Cardiac muscle cell (in vitro differentiated cells and primary cell): ENCODE measurements at regions not wholly inside any gene's neighbourhood (a gene's known extent, or its start where the extent isn't known, plus 50 kb on each side); places are given as distances from the start of the nearest gene placed in this dataset.
"Not testable (repeated sequence)": the region's sequence is repeated elsewhere in the genome, so short reads cannot be mapped to it uniquely, and the experiment has no call there.

Experiments used
- DNase-seq, 2 donors: peaks; one replicate each; pipeline versions ENCODE4 v3.0.0 to v3.0.0-alpha.2; 2010 to 2017; ENCODE audit warnings: low read depth in 1 of 2, low spot score in 1 of 2
- H3K27ac ChIP-seq: fragments of 200-600 bp; sonication (generic); 2 replicates; pipeline ENCODE4 v1.5.1; 2016
- H3K27me3 ChIP-seq: fragments of 200-600 bp; sonication (generic); 2 replicates; pipeline ENCODE4 v1.6.0; 2016; ENCODE audit warnings: control low read depth
- H3K36me3 ChIP-seq: fragments of 200-600 bp; sonication (generic); 2 replicates; pipeline ENCODE4 v1.5.1; 2016; ENCODE audit warnings: control low read depth
- H3K4me1 ChIP-seq: fragments of 200-600 bp; sonication (generic); 2 replicates; pipeline ENCODE4 v1.8.1; 2017; ENCODE audit warnings: low read depth, mild to moderate bottlenecking, mixed run types
- H3K4me3 ChIP-seq: fragments of 200-600 bp; sonication (generic); 2 replicates; pipeline ENCODE4 v1.5.1; 2016; ENCODE audit warnings: mild to moderate bottlenecking
- H3K9me3 ChIP-seq: fragments of 200-600 bp; sonication (generic); 2 replicates; pipeline ENCODE4 v1.5.1; 2017; ENCODE audit warnings: low read depth, mild to moderate bottlenecking, control low read depth
- TF ChIP-seq, protein P1 (sequence below): IDR thresholded peaks from 2 replicates; pipeline ENCODE4 v1.5.1; 2012; ENCODE audit warnings: low read depth, mild to moderate bottlenecking, low read length

DNA sequence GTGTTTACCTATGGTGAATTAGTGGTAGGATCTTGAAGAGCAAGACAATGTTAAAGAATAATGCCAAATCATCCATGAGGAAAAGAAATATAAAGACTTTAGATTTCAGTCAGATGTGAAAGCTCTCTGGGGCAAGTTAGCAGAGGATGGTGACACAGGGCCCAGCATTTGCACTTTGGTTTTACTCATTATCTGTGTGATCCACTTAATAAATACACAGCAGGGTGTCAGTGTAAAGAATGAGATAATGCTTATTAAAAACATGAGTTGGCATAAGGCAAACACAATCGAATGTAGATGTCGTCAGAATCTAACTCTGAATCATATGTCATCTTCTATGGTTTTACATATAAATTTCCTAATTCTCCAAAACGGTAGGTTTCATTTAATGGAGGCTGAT, 130.4 kb upstream of the PREP start:
- TF ChIP-seq, protein P1, sequence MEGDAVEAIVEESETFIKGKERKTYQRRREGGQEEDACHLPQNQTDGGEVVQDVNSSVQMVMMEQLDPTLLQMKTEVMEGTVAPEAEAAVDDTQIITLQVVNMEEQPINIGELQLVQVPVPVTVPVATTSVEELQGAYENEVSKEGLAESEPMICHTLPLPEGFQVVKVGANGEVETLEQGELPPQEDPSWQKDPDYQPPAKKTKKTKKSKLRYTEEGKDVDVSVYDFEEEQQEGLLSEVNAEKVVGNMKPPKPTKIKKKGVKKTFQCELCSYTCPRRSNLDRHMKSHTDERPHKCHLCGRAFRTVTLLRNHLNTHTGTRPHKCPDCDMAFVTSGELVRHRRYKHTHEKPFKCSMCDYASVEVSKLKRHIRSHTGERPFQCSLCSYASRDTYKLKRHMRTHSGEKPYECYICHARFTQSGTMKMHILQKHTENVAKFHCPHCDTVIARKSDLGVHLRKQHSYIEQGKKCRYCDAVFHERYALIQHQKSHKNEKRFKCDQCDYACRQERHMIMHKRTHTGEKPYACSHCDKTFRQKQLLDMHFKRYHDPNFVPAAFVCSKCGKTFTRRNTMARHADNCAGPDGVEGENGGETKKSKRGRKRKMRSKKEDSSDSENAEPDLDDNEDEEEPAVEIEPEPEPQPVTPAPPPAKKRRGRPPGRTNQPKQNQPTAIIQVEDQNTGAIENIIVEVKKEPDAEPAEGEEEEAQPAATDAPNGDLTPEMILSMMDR: no peak
- H3K4me1 ChIP-seq: no peaks in the 10 kb centered on the region
- H3K4me3 ChIP-seq: no peak overlapping the region
- no peaks in the 10 kb centered on the region for H3K36me3 ChIP-seq
- no peak for DNase-seq
- H3K27ac ChIP-seq: no peak overlapping the region
- H3K27me3 ChIP-seq: no peaks in the 10 kb centered on the region
- H3K9me3 ChIP-seq: no peaks in the 10 kb centered on the region

DNA sequence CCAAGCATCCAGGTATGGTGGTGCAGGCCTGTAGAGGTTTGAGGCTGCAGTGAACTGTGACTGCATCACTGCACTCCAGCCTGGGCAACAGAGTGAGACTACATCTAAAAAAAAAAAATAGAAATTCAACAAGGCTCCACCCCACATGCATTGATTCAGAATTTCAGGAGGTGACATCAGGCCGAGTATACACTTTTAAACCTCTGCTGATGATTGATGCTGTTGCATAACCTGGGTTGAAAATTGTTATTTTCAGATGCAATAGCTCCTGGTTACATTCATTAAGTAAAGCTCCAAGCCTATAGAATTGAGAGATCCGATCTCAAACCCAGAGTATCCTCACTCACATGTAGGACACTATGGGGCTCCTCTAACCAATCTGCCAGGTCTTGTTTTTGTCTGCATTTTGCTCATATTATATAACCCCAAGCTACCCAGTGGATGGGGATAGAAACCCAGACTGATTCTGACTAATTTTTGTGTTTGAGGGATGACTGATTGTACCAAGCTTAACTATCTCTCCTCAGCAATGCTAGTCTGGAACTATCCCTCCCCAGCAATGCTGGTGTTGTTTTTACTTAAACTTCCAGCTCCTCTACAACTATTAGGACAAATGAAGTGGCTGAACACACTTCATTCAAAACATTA, 123.5 kb upstream of the PREP start:
- Histone ChIP-seq H3K27me3 (no peaks in the 10 kb centered on the region), H3K27ac (no peak overlapping the region), H3K4me1 (no peaks in the 10 kb centered on the region), H3K4me3 (no peak overlapping the region), H3K36me3 (no peaks in the 10 kb centered on the region), H3K9me3 (no peaks in the 10 kb centered on the region)
- TF ChIP-seq, protein P1: no peak
- no peak for DNase-seq

DNA sequence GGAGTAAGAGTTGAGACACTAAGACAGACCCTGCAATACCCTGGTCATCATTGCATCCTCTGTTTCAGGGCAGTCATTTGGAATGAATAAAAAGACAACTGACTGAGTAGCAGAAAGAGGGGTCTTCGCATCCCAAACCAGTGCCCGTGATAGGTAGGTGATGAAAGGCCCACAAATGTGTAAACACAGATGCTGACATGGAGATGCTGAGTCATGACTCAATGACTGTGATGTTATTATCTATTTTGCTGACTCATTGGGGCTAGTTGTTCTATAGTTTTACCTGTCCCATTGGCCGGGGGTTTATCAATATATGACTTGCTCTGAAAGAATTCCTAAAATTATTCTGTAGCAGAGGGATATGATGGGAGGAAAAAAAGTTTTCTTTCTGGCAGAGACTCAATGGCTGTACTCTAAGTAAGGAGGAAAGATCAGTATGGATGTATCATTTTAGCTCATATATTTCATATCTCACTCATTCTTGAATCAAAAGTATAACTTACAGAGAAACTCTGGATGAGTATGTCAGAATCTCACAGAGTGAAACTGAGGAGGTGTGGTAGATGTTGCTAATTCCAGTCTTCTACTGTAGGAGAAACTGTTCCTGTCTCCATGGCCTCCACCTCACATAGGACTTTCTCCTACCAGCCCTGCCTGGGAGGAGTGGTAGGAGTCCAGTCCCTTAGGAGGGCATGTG, 119.9 kb upstream of the PREP start:
- TF ChIP-seq, protein P1: no peak
- Histone ChIP-seq H3K4me1 (no peaks in the 10 kb centered on the region), H3K36me3 (no peaks in the 10 kb centered on the region), H3K27ac (no peak overlapping the region), H3K27me3 (no peaks in the 10 kb centered on the region), H3K4me3 (no peak overlapping the region), H3K9me3 (no peaks in the 10 kb centered on the region)
- DNase-seq: no peak

DNA sequence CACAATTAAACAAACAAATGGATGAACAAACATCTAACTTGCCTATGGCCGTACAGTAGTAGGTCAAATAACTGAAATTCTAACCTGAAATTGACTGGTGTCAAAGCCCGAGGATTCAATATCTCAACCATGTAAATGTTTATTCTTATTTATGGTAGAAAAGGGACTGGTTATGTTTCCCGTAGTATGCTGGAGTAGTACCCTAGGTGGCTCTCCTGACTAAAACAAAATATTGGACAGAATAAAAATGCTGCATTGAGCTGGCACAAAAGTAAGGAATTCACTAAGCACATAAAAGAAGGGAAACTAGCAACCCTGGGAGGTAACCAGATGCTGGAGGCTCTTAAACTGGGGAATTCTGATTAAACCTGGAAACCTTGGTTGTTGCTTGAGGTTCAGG, 117.1 kb upstream of the PREP start:
- no peak for DNase-seq
- Histone ChIP-seq H3K9me3 (no peaks in the 10 kb centered on the region), H3K4me1 (no peaks in the 10 kb centered on the region), H3K36me3 (no peaks in the 10 kb centered on the region), H3K27me3 (no peaks in the 10 kb centered on the region), H3K27ac (no peak overlapping the region), H3K4me3 (no peak overlapping the region)
- TF ChIP-seq, protein P1: no peak

DNA sequence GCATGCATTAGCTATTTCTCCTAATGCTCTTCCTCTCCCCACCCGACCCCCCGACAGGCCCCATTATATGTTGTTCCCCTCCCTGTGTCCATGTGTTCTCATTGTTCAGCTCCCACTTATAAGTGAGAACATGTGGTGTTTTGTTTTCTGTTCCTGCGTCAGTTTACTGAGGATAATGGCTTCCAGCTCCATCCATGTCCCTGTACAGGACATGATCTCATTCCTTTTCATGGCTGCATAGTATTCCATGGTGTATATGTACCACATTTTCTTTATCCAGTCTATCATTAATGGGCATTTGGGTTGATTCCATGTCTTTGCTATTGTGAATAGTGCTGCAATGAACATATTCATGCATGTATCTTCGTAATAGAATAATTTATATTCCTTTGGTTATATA, 116.1 kb upstream of the PREP start:
- H3K4me1 ChIP-seq, H3K9me3 ChIP-seq, H3K36me3 ChIP-seq, H3K4me3 ChIP-seq, H3K27ac ChIP-seq, DNase-seq, H3K27me3 ChIP-seq: not testable (repeated sequence)

DNA sequence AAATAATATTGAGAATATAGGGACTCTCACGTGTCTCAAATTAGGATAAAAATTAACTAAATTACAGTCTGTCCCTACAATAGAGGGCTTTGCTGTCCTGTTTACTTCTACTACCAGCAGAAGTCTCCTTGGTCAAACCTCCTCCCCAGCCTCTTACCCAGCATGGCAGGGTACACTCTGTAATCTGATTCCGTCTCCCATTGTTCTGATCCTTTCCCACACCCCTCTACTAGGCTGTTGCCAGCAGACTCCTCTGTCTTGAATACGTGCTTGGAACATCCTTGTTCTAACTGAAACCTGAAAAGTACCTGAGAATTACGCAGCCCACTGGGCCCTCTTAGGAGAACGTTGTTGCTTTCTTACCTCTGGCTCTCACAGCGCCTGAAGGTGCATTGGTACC, 112.2 kb upstream of the PREP start:
- DNase-seq: no peak
- no peaks in the 10 kb centered on the region for H3K36me3 ChIP-seq
- no peaks in the 10 kb centered on the region for H3K4me1 ChIP-seq
- TF ChIP-seq, protein P1: no peak
- H3K27ac ChIP-seq: no peak overlapping the region
- peaks cover 3% of the 10 kb centered on the region for H3K27me3 ChIP-seq
- H3K9me3 ChIP-seq: no peaks in the 10 kb centered on the region
- H3K4me3 ChIP-seq: no peak overlapping the region
